ENCODE measurements at regions not wholly inside any gene's neighbourhood (a gene's known extent, or its start where the extent isn't known, plus 50 kb on each side); places are given as distances from the start of the nearest gene placed in this dataset.

DNA sequence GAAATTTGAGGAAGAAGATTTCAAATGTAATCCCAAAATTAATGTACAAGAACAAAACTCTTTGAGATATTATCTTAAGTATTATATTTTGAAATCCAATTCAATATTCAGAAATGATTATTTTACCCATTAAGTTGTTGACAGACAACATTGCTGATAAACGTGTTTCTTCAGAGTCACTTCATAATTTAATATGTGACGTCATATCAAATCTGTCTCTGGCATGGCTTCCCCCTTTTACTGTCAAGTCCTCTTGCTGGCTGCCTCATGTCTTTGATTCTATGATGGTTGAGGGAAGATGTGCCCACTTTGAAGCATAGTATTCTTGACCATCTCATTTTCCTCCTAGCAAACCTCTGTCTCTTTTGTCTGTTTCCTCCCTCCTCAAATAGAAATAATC, 1257.1 kb upstream of the GOT2 start:
- TF ChIP-seq, protein P1, sequence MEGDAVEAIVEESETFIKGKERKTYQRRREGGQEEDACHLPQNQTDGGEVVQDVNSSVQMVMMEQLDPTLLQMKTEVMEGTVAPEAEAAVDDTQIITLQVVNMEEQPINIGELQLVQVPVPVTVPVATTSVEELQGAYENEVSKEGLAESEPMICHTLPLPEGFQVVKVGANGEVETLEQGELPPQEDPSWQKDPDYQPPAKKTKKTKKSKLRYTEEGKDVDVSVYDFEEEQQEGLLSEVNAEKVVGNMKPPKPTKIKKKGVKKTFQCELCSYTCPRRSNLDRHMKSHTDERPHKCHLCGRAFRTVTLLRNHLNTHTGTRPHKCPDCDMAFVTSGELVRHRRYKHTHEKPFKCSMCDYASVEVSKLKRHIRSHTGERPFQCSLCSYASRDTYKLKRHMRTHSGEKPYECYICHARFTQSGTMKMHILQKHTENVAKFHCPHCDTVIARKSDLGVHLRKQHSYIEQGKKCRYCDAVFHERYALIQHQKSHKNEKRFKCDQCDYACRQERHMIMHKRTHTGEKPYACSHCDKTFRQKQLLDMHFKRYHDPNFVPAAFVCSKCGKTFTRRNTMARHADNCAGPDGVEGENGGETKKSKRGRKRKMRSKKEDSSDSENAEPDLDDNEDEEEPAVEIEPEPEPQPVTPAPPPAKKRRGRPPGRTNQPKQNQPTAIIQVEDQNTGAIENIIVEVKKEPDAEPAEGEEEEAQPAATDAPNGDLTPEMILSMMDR (IDR thresholded peaks at IDR 0.05), result no peak
- no peak for TF ChIP-seq POLR2A (IDR thresholded peaks at IDR 0.05)
